HG03565 (cell line): ENCODE measurements at regions not wholly inside any gene's neighbourhood (a gene's known extent, or its start where the extent isn't known, plus 50 kb on each side); places are given as distances from the start of the nearest gene placed in this dataset.

Experiments
- ATAC-seq: cut with Tn5 transposase; IDR thresholded peaks from one replicate; pipeline ENCODE4 v1.9.1; 2021; ENCODE audit warnings: mild to moderate bottlenecking, moderate library complexity; ENCODE audit not compliant: unreplicated experiment

DNA sequence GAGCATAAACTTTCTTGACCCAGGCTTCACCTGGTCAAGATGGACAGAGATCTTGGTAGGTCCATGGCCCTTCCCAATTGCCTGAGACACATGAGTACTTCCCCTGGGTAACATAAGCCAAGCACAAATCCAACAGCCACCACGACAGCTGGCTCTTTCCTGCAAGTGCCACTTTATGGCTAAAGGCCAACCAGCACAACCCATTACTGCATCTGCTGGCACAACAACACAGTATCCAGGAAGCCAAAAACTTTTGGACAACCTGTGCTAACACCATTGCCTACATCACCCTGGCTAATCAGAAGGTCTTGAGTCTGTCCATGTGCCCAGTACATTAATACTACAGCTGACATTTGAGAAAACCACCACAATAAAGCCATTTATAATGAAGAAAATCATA lies 548.0 kb upstream of the SEMA3D start:
- no peak for ATAC-seq

DNA sequence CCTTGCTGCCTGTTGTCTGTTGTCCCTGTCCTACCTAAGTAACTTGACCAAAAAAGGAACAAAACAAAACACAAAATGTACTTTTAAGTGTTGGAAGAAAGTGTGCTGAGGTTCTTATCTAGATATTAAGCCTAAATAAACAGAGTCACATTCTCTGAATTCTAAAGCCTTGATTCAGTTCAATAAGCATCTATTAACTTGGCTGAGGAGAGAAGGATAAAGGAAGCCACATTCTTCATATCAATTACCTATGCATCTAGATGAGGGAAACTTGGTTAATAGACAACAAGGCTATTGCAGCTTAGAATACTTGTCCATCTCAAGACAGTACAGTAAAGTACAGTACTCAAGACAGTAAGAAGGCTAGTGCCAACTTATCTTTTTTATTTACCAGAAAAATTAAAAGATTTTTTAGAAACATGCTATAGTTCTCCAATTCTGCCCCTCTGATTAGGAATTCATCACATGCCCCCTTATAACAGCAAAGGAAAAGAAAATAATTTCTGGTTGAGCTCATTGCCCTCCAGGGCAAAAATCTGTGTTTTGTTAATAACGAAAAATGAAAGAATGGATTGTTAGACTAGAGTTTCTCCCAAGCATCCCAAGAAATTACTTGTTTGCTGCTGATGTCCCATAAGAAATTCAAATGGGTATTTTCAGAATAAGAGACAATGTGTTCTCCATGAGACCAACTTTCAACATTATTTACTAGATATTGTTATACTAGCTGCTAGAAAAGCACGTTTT lies 546.5 kb upstream of the SEMA3D start:
- no peak for ATAC-seq

DNA sequence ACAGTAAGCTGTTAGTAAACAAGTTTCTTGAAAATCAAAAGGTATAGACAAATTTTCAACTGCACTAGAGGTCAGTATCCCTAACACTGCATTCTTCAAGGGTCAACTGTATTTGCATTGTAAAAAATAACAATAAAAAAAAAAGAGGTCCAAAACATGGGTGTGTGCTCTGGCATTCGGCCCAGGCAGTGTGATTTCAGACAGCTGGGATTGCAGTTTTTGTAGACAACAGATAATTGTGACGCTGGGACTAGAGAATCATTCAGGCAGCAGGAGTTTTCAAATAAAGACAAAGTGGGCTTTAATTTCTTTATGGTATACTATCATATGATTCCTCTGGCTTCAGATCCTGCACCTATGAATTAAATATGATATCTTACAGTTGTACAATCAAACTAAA lies 543.2 kb upstream of the SEMA3D start:
- ATAC-seq, result no peak

DNA sequence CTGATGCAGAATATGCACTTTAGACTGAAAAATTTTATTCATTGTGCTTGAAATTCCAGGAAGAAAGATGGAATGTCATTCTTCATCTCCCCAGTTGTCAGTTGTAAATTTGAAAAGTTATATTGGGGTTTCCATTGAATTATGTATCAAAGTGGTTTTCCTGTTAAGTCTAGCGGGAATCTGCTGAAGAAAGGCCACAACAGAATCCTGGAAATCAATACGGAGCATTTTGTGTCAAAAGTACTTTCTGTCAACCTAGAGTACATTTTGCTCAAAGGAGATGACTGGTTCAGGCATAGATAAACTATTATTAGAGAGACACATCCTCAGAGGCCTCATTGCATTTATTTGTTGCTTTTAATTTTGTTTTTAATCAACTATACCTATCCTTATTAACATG lies 538.2 kb upstream of the SEMA3D start:
- no peak for ATAC-seq

DNA sequence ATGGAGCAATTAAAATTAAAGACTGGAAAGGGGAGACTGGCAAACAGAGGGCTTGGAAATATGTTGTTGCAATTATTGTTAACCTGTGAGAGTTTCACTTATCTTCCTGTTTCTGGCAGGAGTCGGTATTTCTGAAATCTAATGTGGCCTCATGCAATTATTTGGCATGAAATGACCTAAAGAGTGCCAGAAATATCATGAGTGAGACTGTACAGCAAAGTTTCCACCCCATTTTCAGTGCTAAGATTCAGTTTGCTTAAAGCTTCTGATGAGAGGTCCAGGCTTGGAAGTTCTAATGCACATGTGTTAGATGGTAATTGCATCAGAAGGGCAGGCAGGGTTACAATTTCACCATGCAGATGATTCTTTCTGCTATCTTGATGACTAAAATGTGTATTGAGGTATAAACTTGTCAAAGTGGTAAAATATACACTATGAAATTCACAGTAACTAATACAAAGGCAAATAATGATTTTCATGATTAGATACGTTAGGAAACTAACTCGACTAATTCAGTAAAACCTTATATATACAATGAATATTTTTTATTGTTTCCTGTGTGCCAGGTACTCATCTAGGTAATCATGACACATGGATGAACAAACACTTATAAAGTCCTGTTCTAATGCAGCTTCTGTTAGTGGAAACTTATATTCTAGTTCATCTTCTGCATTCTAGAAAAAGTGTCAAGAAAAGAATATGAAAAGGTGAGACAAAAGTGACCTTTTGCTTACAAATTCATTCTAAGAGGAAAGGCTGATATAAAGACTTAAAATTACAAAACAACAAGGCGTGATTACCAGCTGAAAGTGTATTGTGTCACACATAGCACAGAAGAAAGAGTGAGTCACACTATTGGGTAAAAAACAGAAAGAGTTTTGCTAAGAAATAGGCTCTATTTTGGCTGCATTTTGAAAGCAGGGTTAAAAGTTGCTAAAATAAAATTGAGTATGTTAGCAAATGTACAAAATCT lies 533.4 kb upstream of the SEMA3D start:
- ATAC-seq, result no peak

GRCh38 chr7:85716353-85716752 lies 529.5 kb upstream of the SEMA3D start:
- no peak for ATAC-seq

GRCh38 chr7:85714951-85715350 lies 528.1 kb upstream of the SEMA3D start:
- no peak for ATAC-seq

DNA sequence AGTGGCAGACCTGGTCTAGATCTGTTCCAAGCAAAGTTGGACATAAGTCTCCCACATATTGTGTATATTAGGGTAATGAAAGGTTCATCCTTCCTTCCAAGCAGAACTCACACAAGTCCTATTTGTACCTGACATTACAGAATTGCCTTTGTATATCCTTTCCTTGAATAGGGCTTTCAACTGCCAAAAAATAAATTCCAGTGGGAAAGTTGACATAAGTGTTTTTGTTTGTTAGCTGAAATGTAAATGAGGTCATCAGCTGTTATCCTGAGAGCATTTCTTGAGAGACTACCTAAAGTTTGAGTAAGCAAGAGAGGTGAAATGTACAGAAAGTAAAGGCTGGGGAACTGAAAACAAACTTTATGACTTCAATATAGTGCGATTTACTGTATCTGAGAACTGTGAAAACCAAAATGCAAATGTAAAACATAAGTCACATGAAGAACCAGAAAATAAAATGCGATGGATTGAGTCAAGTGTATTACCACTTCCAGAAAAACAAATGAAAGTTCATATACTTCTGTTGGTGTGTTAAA lies 527.3 kb upstream of the SEMA3D start:
- peak; percentile 73 for ATAC-seq

DNA sequence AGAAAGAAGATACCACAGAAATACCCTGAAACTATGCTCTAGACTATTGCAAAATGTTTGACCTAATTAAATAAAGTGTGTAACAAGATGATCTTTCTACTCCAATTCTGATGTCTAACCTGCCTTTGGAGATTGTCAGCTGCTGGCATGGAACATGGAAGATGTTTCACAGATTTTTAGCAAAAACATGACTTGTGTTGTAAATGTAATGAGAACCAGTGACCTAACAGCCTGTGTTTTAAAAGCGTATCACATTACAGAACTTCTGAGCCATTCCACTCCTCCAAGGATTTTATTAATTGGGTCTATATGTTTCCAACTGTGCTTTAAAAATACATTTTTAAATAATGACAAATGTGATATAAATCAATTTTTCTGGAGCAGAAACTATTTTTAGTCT lies 526.3 kb upstream of the SEMA3D start:
- no peak for ATAC-seq

- ATAC-seq, result no peak
These were observed 525.0 kb upstream of the SEMA3D start for GRCh38 chr7:85711894-85712293.

DNA sequence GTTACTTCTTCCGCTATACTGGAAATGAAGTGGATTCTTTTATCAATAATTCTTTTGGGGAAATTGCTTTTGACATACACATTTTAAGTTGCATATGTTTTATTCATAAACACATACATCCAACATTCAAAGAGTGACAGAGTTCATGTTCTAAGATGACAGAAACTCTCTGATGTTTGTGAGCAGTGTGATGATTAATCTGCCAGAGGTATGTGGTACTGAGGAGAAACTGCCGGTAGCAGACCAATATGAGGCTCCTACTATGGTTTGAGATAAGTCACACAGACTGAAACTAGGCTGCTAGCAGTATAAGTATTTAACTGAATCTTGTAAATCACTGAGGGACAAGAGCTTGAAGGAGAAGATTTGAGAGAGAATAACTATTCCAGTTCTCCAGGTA lies 524.1 kb upstream of the SEMA3D start:
- no peak for ATAC-seq

DNA sequence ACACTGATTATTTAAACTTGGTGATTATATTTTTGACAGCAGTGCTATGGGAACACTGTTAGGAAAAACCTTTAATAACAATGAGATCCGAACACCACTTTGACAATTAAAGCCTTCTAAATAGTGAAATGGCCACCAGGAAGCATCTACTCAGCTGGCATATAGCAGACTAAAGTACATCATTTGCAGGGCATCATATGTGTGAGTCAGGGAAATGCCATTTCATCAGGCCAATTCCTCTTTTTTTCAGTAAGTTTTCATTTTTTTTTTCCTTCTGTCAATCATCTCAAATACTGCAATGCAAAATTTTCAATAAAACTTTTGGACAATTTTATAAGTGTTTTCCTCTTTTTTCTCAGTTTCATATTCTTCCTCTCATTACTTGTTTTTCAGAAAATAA lies 521.4 kb upstream of the SEMA3D start:
- ATAC-seq, result no peak

DNA sequence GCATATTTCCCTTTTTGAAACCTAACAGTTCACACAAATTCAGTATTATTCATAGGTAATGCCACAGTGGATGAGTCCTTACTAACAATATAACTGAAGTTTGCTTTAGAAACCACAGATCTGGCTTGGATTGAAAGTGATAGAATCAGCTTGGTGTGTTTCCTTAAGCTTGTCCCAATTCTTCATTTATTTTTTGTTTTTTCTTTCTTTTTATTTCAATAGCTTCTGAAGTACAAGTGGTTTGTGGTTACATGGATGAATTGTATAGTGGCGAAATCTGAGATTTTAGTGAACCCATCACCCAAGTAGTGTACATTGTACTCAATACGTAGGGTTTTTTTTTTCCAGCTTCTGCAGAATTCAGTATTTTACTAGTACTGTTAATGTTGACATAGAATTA lies 518.2 kb upstream of the SEMA3D start:
- no peak for ATAC-seq

- no peak for ATAC-seq
These were observed 516.6 kb upstream of the SEMA3D start for GRCh38 chr7:85703251-85704010.

DNA sequence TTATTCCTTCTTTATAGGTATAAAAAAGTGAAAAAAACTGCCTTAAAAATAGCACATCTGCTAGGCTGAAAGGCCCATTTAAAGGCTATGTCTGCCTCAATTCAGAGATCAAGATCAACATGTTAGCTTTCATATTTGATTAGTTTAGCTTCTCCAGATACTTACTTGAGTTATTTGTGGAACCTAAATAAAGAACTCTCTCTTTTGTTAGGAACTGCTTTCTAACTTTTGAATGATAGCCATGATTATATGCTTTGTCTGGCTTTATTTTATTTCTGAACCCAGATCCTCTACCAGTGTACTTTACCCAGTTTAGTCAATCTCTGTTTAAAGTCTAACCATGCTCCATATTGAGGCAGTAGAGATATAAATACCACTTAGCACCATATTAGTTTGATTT lies 515.5 kb upstream of the SEMA3D start:
- ATAC-seq, result no peak

DNA sequence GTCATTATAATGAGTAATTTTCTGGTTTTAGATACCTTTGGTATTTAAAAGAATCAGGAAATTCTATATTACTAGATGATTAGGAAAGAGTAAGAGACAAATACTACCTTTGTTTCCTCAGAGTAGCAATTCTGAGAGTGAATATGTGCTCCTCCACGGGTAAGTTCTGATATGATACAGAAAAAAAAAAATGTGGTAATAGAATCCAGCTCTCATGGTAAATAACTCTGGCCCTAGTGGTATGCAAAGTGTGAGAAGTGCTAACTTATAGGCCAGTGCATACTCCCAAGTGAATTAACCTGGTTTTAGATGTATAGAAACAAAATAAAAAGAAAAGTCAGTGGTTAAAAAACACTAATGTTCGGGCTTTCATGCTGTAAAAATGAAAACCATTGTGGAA lies 512.6 kb upstream of the SEMA3D start:
- no peak for ATAC-seq

DNA sequence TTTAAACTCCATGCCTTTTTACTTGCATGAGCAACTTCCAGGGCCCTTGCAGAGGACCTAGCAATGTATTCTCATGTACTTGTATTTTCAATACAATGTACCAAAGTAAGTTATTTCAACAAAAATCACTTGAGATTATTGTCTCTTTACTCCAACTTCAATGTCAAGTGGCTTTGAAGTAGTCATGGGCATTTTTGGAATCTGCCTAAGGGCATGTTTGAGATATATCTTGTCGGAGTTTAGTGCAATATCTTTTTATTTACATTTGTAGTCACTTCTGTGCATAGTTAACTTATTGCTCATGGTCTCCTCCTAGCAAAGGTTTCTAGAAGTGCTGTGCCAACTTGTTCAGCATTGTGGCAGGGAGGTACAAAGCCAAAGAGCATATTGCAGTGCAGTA lies 508.7 kb upstream of the SEMA3D start:
- no peak for ATAC-seq

- ATAC-seq, result no peak
These were observed 508.2 kb upstream of the SEMA3D start for GRCh38 chr7:85695041-85695440.

- no peak for ATAC-seq
These were observed 506.5 kb upstream of the SEMA3D start for GRCh38 chr7:85693326-85693725.

- no peak for ATAC-seq
These were observed 501.9 kb upstream of the SEMA3D start for GRCh38 chr7:85688712-85689111.
